Fibroblast of skin of left quadriceps (primary cell): ENCODE measurements at regions not wholly inside any gene's neighbourhood (a gene's known extent, or its start where the extent isn't known, plus 50 kb on each side); places are given as distances from the start of the nearest gene placed in this dataset.
"Not testable (repeated sequence)": the region's sequence is repeated elsewhere in the genome, so short reads cannot be mapped to it uniquely, and the experiment has no call there.

Experiments used
- DNase-seq, 2 experiments: peaks; one replicate each; pipeline ENCODE4 v3.0.0-alpha.2; 2013; ENCODE audit warnings: low read depth in 2 of 2

GRCh38 chr15:67944010-67944641 lies 104.3 kb upstream of the RNU6-1 start:
- DNase-seq: no peak

- no peak for DNase-seq
Observed at GRCh38 chr15:67945131-67945530, 105.3 kb upstream of the RNU6-1 start.

- DNase-seq: no peak
Observed at GRCh38 chr15:67945951-67946700, 106.3 kb upstream of the RNU6-1 start.

GRCh38 chr15:67946701-67947100 lies 106.9 kb upstream of the RNU6-1 start:
- no peak for DNase-seq

- no peak for DNase-seq
Observed at GRCh38 chr15:67947254-67948039, 106.7 kb upstream of the PIAS1 start.

GRCh38 chr15:67948215-67948614 lies 105.9 kb upstream of the PIAS1 start:
- DNase-seq: no peak

GRCh38 chr15:67951187-67951586 lies 102.9 kb upstream of the PIAS1 start:
- not testable (repeated sequence) for DNase-seq

GRCh38 chr15:67953299-67953698 lies 100.8 kb upstream of the PIAS1 start:
- no peak for DNase-seq

GRCh38 chr15:67955252-67955651 lies 98.9 kb upstream of the PIAS1 start:
- no peak for DNase-seq

- no peak for DNase-seq
Observed at GRCh38 chr15:67957435-67958132, 96.5 kb upstream of the PIAS1 start.

- peak in 1 of 2 experiments; percentile 51 for DNase-seq
Observed at GRCh38 chr15:67967871-67968431, 86.2 kb upstream of the PIAS1 start.

- DNase-seq: no peak
Observed at GRCh38 chr15:67968564-67968963, 85.6 kb upstream of the PIAS1 start.

GRCh38 chr15:67968966-67969365 lies 85.1 kb upstream of the PIAS1 start:
- DNase-seq: no peak

- no peak for DNase-seq
Observed at GRCh38 chr15:67969892-67970291, 84.2 kb upstream of the PIAS1 start.

GRCh38 chr15:67972377-67972776 lies 81.7 kb upstream of the PIAS1 start:
- DNase-seq: no peak

GRCh38 chr15:67973846-67974245 lies 80.3 kb upstream of the PIAS1 start:
- DNase-seq: no peak

GRCh38 chr15:67976506-67977073 lies 77.5 kb upstream of the PIAS1 start:
- DNase-seq: peak in 1 of 2 experiments; percentile 15

- DNase-seq: no peak
Observed at GRCh38 chr15:67977414-67978089, 76.6 kb upstream of the PIAS1 start.

GRCh38 chr15:67979281-67979680 lies 74.8 kb upstream of the PIAS1 start:
- DNase-seq: no peak

- no peak for DNase-seq
Observed at GRCh38 chr15:67980171-67980570, 73.9 kb upstream of the PIAS1 start.
